Endothelial cell of umbilical vein (primary cell): ENCODE measurements at regions not wholly inside any gene's neighbourhood (a gene's known extent, or its start where the extent isn't known, plus 50 kb on each side); places are given as distances from the start of the nearest gene placed in this dataset.

Experiments
- BruUV-seq: library from RNA; stranded (reverse); fragments of 400-500 nt; replicated peaks from 2 replicates; lab custom pipeline; 2021; lab: Mats Ljungman, UMichigan
- CTCF ChIA-PET: fragments of 300-600, 350-600 bp; sonication (Branson Sonifier 250); formaldehyde crosslinking; loops from one replicate; lab custom pipeline; 2021; ENCODE audit warnings: antibody characterized with exemption, inconsistent platforms; lab: Charles Lee
- POLR2A ChIA-PET: fragments of 300-600, 350-600 bp; sonication (Branson Sonifier 250); formaldehyde crosslinking; loops from one replicate; lab custom pipeline; 2021; ENCODE audit warnings: antibody characterized with exemption, inconsistent platforms; lab: Charles Lee
- DNase-seq: peaks from one replicate; pipeline ENCODE4 v3.0.0-alpha.2; 2011; ENCODE audit warnings: low read depth, low spot score
- FAIRE-seq: peaks from 2 replicates; lab custom pipeline; 2011; peaks lifted over from hg19 to GRCh38; lab: Jason Lieb, UNC
- H2AFZ ChIP-seq: 2 replicates; pipeline ENCODE4 v1.6.0; 2012; ENCODE audit warnings: low read depth, low read length, control low read depth, inconsistent platforms
- H3K27ac ChIP-seq: 2 replicates; pipeline ENCODE4 v1.5.1; 2011; ENCODE audit warnings: low read depth, mild to moderate bottlenecking, control low read depth, low read length, moderate library complexity; ENCODE audit not compliant: insufficient read depth
- H3K27me3 ChIP-seq, 2 experiments: 2 replicates each; pipeline versions ENCODE4 v1.6.0 to v1.6.1; 2011; ENCODE audit warnings: low read length in 2 of 2, mixed read lengths in 1 of 2; ENCODE audit not compliant: control insufficient read depth in 2 of 2, insufficient read depth in 2 of 2
- H3K36me3 ChIP-seq, 2 experiments: 2 replicates in 1 of 2; 3 replicates in 1 of 2; pipeline ENCODE4 v1.5.1; 2011; ENCODE audit warnings: low read length in 2 of 2, mild to moderate bottlenecking in 1 of 2, moderate library complexity in 1 of 2; ENCODE audit not compliant: control insufficient read depth in 2 of 2, insufficient read depth in 2 of 2; ENCODE audit errors: extremely low read depth in 1 of 2
- H3K4me1 ChIP-seq: 3 replicates; pipeline ENCODE4 v1.5.1; 2011; ENCODE audit warnings: mild to moderate bottlenecking, low read length; ENCODE audit not compliant: control insufficient read depth, insufficient read depth; ENCODE audit errors: extremely low read depth
- H3K4me2 ChIP-seq: 2 replicates; pipeline ENCODE4 v1.6.1; 2011; ENCODE audit warnings: low read length, control low read depth, mixed read lengths; ENCODE audit not compliant: insufficient read depth
- H3K4me3 ChIP-seq, 3 experiments: fragments of 200-600 bp in 1 of 3; sonication (generic), shearing (Covaris generic) in 1 of 3; replicated peaks in 1 of 3; 2 replicates each; pipeline ENCODE4 v1.5.1; 2011 to 2016; ENCODE audit warnings: control low read depth in 3 of 3, low read length in 3 of 3, mild to moderate bottlenecking in 2 of 3, inconsistent platforms in 1 of 3, low read depth in 1 of 3, moderate library complexity in 1 of 3; ENCODE audit not compliant: insufficient read depth in 1 of 3
- H3K79me2 ChIP-seq: 2 replicates; pipeline ENCODE4 v1.6.0; 2012; ENCODE audit warnings: low read length, inconsistent platforms; ENCODE audit not compliant: control insufficient read depth, insufficient read depth
- H3K9ac ChIP-seq: replicated peaks from 2 replicates; pipeline ENCODE3; 2011; ENCODE audit warnings: low read length, control low read depth; ENCODE audit not compliant: insufficient read depth; ENCODE audit errors: extremely low read depth
- H3K9me1 ChIP-seq: replicated peaks from 3 replicates; pipeline ENCODE4 v1.6.0; 2011; ENCODE audit warnings: mild to moderate bottlenecking, low read length; ENCODE audit not compliant: control insufficient read depth, insufficient read depth; ENCODE audit errors: extremely low read depth
- H3K9me3 ChIP-seq: replicated peaks from 2 replicates; pipeline ENCODE4 v1.5.1; 2012; ENCODE audit warnings: low read length, inconsistent platforms; ENCODE audit not compliant: control insufficient read depth, insufficient read depth
- H4K20me1 ChIP-seq: replicated peaks from 2 replicates; pipeline ENCODE3; 2011; ENCODE audit warnings: mild to moderate bottlenecking, low read length; ENCODE audit not compliant: control insufficient read depth, insufficient read depth; ENCODE audit errors: extremely low read depth
- CTCF ChIP-seq, 2 donors: IDR thresholded peaks; 1 replicate in 1 of 2; 2 replicates in 1 of 2; pipeline ENCODE4 v1.5.1; 2011; ENCODE audit warnings: low read length in 2 of 2, mild to moderate bottlenecking in 2 of 2, moderate library complexity in 2 of 2, control low read depth in 1 of 2, inconsistent platforms in 1 of 2, low read depth in 1 of 2; ENCODE audit not compliant: insufficient read depth in 1 of 2; ENCODE audit errors: extremely low read depth in 1 of 2
- GATA2 ChIP-seq: IDR thresholded peaks from 2 replicates; pipeline ENCODE4 v1.7.0; 2011; ENCODE audit warnings: low read depth, mild to moderate bottlenecking, moderate library complexity, mixed read lengths, low read length; ENCODE audit not compliant: insufficient read length, insufficient read depth
- MAX ChIP-seq: IDR thresholded peaks from 2 replicates; pipeline ENCODE4 v1.6.1; 2011; ENCODE audit not compliant: insufficient read depth, insufficient read length
- POLR2A ChIP-seq: IDR thresholded peaks from 2 replicates; pipeline ENCODE4 v1.6.1; 2012; ENCODE audit warnings: low read depth, mild to moderate bottlenecking, control low read depth, low read length
- POLR2AphosphoS5 ChIP-seq: IDR thresholded peaks from 2 replicates; pipeline ENCODE4 v1.6.1; 2012; ENCODE audit warnings: low read depth, mild to moderate bottlenecking, control low read depth, low read length, moderate library complexity; ENCODE audit not compliant: insufficient read depth
- dilution Hi-C: fragments of 300-500 bp; cut with MboI; formaldehyde crosslinking; loops from one replicate; pipeline ENCODE4 v1.15.0; 2019; ENCODE audit warnings: low sequenced_read_pairs; ENCODE audit not compliant: extremely low pct_ligation_motif_present
- intact Hi-C: fragments of 100-400 bp; cut with micrococcal nuclease; formaldehyde crosslinking; loops from one replicate; pipeline ENCODE4 v1.10.0; 2022

- dilution Hi-C loops: no loop called here
- no peak overlapping the region for H3K4me3 ChIP-seq
Measured at GRCh38 chr6:28758818-28759235, 165.0 kb downstream of the TRIM27 start.

More at GRCh38 chr6:28758818-28759235, 165.0 kb downstream of the TRIM27 start:
- H3K4me2 ChIP-seq: no peak overlapping the region
- no peak overlapping the region for H3K9ac ChIP-seq
- ChIA-PET POLR2A (no interaction called here), CTCF (interaction anchor here (0.8 kb wide), 1 partner anchor 78 kb away, joined by 3 read pairs; no protein-coding TSS in a partner anchor)
- H3K9me3 ChIP-seq: no peaks in the 10 kb centered on the region
- no peak overlapping the region for H2AFZ ChIP-seq
- H3K27me3 ChIP-seq: no peaks in the 10 kb centered on the region
- H3K79me2 ChIP-seq: no peaks in the 10 kb centered on the region
- DNase-seq: no peak
- no peaks in the 10 kb centered on the region for H3K4me1 ChIP-seq
- no peaks in the 10 kb centered on the region for H3K36me3 ChIP-seq
- TF ChIP-seq MAX (no peak), CTCF (IDR thresholded peaks at IDR 0.05; ENCODE audit: extremely low read depth in 1 of 2, insufficient read depth in 1 of 2, low read depth in 1 of 2, low read length in 2 of 2) (no peak), GATA2 (no peak), POLR2AphosphoS5 (no peak), POLR2A (no peak)
- intact Hi-C loops: no loop called here
- H3K27ac ChIP-seq: no peak overlapping the region
- BruUV-seq: no TSS peak
- no peak for FAIRE-seq
- no peaks in the 10 kb centered on the region for H3K9me1 ChIP-seq
- H4K20me1 ChIP-seq: no peaks in the 10 kb centered on the region
